DMS114 treated with DMSO at 0.1 percent for 48 hours (cell line): ENCODE measurements at regions not wholly inside any gene's neighbourhood (a gene's known extent, or its start where the extent isn't known, plus 50 kb on each side); places are given as distances from the start of the nearest gene placed in this dataset.

Experiments used
- DNase-seq: peaks from one replicate; lab custom pipeline; 2025; ENCODE audit not compliant: unreplicated experiment; lab: John Stamatoyannopoulos, UW

GRCh38 chr16:5442054-5442453 lies 344.5 kb upstream of the EEF2KMT start:
- DNase-seq = no peak

- no peak for DNase-seq
These were observed 341.0 kb upstream of the EEF2KMT start for GRCh38 chr16:5438591-5438990.

GRCh38 chr16:5433587-5433986 lies 336.0 kb upstream of the EEF2KMT start:
- DNase-seq = no peak

- no peak for DNase-seq
These were observed 334.6 kb upstream of the EEF2KMT start for GRCh38 chr16:5432166-5432565.

- no peak for DNase-seq
These were observed 333.0 kb upstream of the EEF2KMT start for GRCh38 chr16:5430598-5430997.

- no peak for DNase-seq
These were observed 331.3 kb upstream of the EEF2KMT start for GRCh38 chr16:5428932-5429331.

GRCh38 chr16:5427571-5427970 lies 330.0 kb upstream of the EEF2KMT start:
- no peak for DNase-seq

- DNase-seq = no peak
These were observed 325.3 kb upstream of the EEF2KMT start for GRCh38 chr16:5422643-5423496.

- no peak for DNase-seq
These were observed 324.5 kb upstream of the EEF2KMT start for GRCh38 chr16:5422047-5422446.

- DNase-seq = no peak
These were observed 318.4 kb upstream of the EEF2KMT start for GRCh38 chr16:5416013-5416412.

- DNase-seq = no peak
These were observed 317.5 kb upstream of the EEF2KMT start for GRCh38 chr16:5415123-5415522.

- DNase-seq = no peak
These were observed 315.1 kb upstream of the EEF2KMT start for GRCh38 chr16:5412731-5413130.

- no peak for DNase-seq
These were observed 300.6 kb upstream of the EEF2KMT start for GRCh38 chr16:5398203-5398602.

GRCh38 chr16:5396880-5397279 lies 299.3 kb upstream of the EEF2KMT start:
- DNase-seq = no peak

GRCh38 chr16:5393070-5393469 lies 295.5 kb upstream of the EEF2KMT start:
- no peak for DNase-seq

- no peak for DNase-seq
These were observed 289.4 kb upstream of the EEF2KMT start for GRCh38 chr16:5386989-5387388.

- DNase-seq = no peak
These were observed 288.2 kb upstream of the EEF2KMT start for GRCh38 chr16:5385811-5386210.

- no peak for DNase-seq
These were observed 287.5 kb upstream of the EEF2KMT start for GRCh38 chr16:5385115-5385514.

GRCh38 chr16:5383737-5384136 lies 286.1 kb upstream of the EEF2KMT start:
- DNase-seq = no peak

- DNase-seq = no peak
These were observed 284.9 kb upstream of the EEF2KMT start for GRCh38 chr16:5382484-5382883.

GRCh38 chr16:5381481-5381880 lies 283.9 kb upstream of the EEF2KMT start:
- DNase-seq = no peak

- DNase-seq = no peak
These were observed 282.4 kb upstream of the EEF2KMT start for GRCh38 chr16:5379954-5380353.

- DNase-seq = no peak
These were observed 280.9 kb upstream of the EEF2KMT start for GRCh38 chr16:5378531-5378930.
